ENCODE measurements at regions not wholly inside any gene's neighbourhood (a gene's known extent, or its start where the extent isn't known, plus 50 kb on each side); places are given as distances from the start of the nearest gene placed in this dataset.

- no peak for TF ChIP-seq EZH2 (IDR thresholded peaks at IDR 0.05; ENCODE audit: insufficient read depth, poor library complexity, severe bottlenecking)
- no peak for TF ChIP-seq EZH2phosphoT487 (IDR thresholded peaks at IDR 0.05; ENCODE audit: insufficient read depth, low read depth)
These were observed 199.3 kb downstream of the DMRTA1 start for GRCh38 chr9:22645893-22646292.
